ENCODE measurements at regions not wholly inside any gene's neighbourhood (a gene's known extent, or its start where the extent isn't known, plus 50 kb on each side); places are given as distances from the start of the nearest gene placed in this dataset.

- no peak for DNase-seq
Observed at GRCh38 chr2:71888751-71889445, 258.8 kb downstream of the CYP26B1 start.

- no peak for DNase-seq
Observed at GRCh38 chr2:71887196-71887595, 260.5 kb downstream of the CYP26B1 start.

- no peak for DNase-seq
Observed at GRCh38 chr2:71886241-71886640, 261.4 kb downstream of the CYP26B1 start.

GRCh38 chr2:71884303-71885042 is 263.2 kb downstream of the CYP26B1 start:
- no peak for DNase-seq

GRCh38 chr2:71882949-71883472 is 264.7 kb downstream of the CYP26B1 start:
- peak; percentile 45 for DNase-seq

- peak; percentile 40 for DNase-seq
Observed at GRCh38 chr2:71882236-71882946, 265.3 kb downstream of the CYP26B1 start.

- DNase-seq: no peak
Observed at GRCh38 chr2:71880846-71881610, 266.6 kb downstream of the CYP26B1 start.

GRCh38 chr2:71880287-71880686 is 267.4 kb downstream of the CYP26B1 start:
- no peak for DNase-seq

GRCh38 chr2:71879509-71880184 is 268.0 kb downstream of the CYP26B1 start:
- DNase-seq: no peak

GRCh38 chr2:71878626-71879508 is 268.8 kb downstream of the CYP26B1 start:
- DNase-seq: no peak

- no peak for DNase-seq
Observed at GRCh38 chr2:71877636-71878035, 270.0 kb downstream of the CYP26B1 start.

GRCh38 chr2:71876542-71877451 is 270.9 kb downstream of the CYP26B1 start:
- DNase-seq: no peak

- DNase-seq: no peak
Observed at GRCh38 chr2:71872466-71873051, 275.1 kb downstream of the CYP26B1 start.

- DNase-seq: no peak
Observed at GRCh38 chr2:71865391-71865965, 282.2 kb downstream of the CYP26B1 start.

- no peak for DNase-seq
Observed at GRCh38 chr2:71864085-71864484, 283.6 kb downstream of the CYP26B1 start.

- DNase-seq: no peak
Observed at GRCh38 chr2:71863396-71863795, 284.3 kb downstream of the CYP26B1 start.

- DNase-seq: no peak
Observed at GRCh38 chr2:71862921-71863320, 284.7 kb downstream of the CYP26B1 start.

- no peak for DNase-seq
Observed at GRCh38 chr2:71861186-71862160, 286.2 kb downstream of the CYP26B1 start.
